SH-SY5Y (cell line): ENCODE measurements at regions not wholly inside any gene's neighbourhood (a gene's known extent, or its start where the extent isn't known, plus 50 kb on each side); places are given as distances from the start of the nearest gene placed in this dataset.

Source experiments
- GATA2 ChIP-seq: IDR thresholded peaks from 2 replicates; pipeline ENCODE4 v1.6.1; 2011; ENCODE audit warnings: mild to moderate bottlenecking, low read depth, low read length
- GATA3 ChIP-seq: IDR thresholded peaks from 2 replicates; pipeline ENCODE4 v1.6.1; 2011; ENCODE audit warnings: low read depth, mild to moderate bottlenecking, low read length, moderate library complexity

- TF ChIP-seq GATA2, result peak; percentile 73
- no peak for TF ChIP-seq GATA3
Measured at GRCh38 chr15:100781061-100781960, 98.3 kb upstream of the ALDH1A3 start.
